ENCODE measurements at regions not wholly inside any gene's neighbourhood (a gene's known extent, or its start where the extent isn't known, plus 50 kb on each side); places are given as distances from the start of the nearest gene placed in this dataset.

- Histone ChIP-seq H2BK120ac (replicated peaks; ENCODE audit: low read depth, low read length) (no peak overlapping the region), H3K9me3 (ENCODE audit: insufficient read depth in 2 of 2, low read depth in 1 of 2, low read length in 1 of 2) (no peaks in the 10 kb centered on the region), H4K5ac (ENCODE audit: insufficient read length, low read depth, low read length) (no peak overlapping the region), H4K91ac (replicated peaks; ENCODE audit: insufficient read length, low read length) (no peak overlapping the region), H2AK5ac (ENCODE audit: low read depth, low read length) (no peak overlapping the region), H3K14ac (ENCODE audit: insufficient read length) (no peak overlapping the region), H3K9ac (replicated peaks in 1 of 4; ENCODE audit: extremely low read depth in 1 of 4, low read depth in 3 of 4, low read length in 3 of 4) (no peak overlapping the region), H2BK12ac (ENCODE audit: low read depth, low read length) (no peak overlapping the region), H3K4ac (replicated peaks; ENCODE audit: insufficient read length, low read depth, low read length) (no peak overlapping the region), H3K79me2 (ENCODE audit: control insufficient read depth in 1 of 2, insufficient read depth in 2 of 2, low read length in 2 of 2) (no peaks in the 10 kb centered on the region), H2BK20ac (ENCODE audit: low read length) (no peak overlapping the region), H2AFZ (ENCODE audit: low read length) (no peak overlapping the region), H3K4me3 (ENCODE audit: extremely low read depth in 1 of 4, insufficient read depth in 2 of 4, low read depth in 3 of 4, low read length in 4 of 4) (no peak overlapping the region), H3K79me1 (ENCODE audit: low read depth, low read length) (no peaks in the 10 kb centered on the region), H2BK15ac (ENCODE audit: low read length) (no peak overlapping the region), H3K18ac (ENCODE audit: extremely low read depth, low read length) (no peak overlapping the region), H3K4me1 (replicated peaks in 1 of 4; ENCODE audit: control insufficient read depth in 3 of 4, insufficient read depth in 4 of 4, low read length in 3 of 4) (no peaks in the 10 kb centered on the region), H3K4me2 (ENCODE audit: insufficient read depth in 1 of 2, low read depth in 2 of 2, low read length in 2 of 2) (no peak overlapping the region), H4K20me1 (replicated peaks in 1 of 2; ENCODE audit: control insufficient read depth in 1 of 2, insufficient read depth in 2 of 2, low read length in 2 of 2) (no peaks in the 10 kb centered on the region), H3K36me3 (ENCODE audit: control insufficient read depth in 2 of 4, insufficient read depth in 4 of 4, low read length in 3 of 4) (no peaks in the 10 kb centered on the region), H2BK5ac (ENCODE audit: low read depth, low read length) (no peak overlapping the region), H3K27me3 (replicated peaks in 1 of 4; ENCODE audit: control insufficient read depth in 3 of 4, extremely low read depth in 1 of 4, insufficient read depth in 3 of 4, low read length in 3 of 4) (no peaks in the 10 kb centered on the region), H3K56ac (replicated peaks; ENCODE audit: insufficient read length, low read depth, low read length) (no peak overlapping the region), H3K27ac (ENCODE audit: low read depth, low read length) (no peak overlapping the region), H4K8ac (ENCODE audit: extremely low read depth, insufficient read depth, low read length) (no peak overlapping the region), H3K23ac (ENCODE audit: insufficient read length) (no peak overlapping the region), H3K23me2 (ENCODE audit: low read depth, low read length) (no peaks in the 10 kb centered on the region)
- no peak for FAIRE-seq
- no peak for DNase-seq (ENCODE audit: low read depth in 1 of 2, low spot score in 2 of 2)
- POLR2A ChIA-PET (ENCODE audit: partially characterized antibody) = no interaction called here
- WGBS, 2 experiments (ENCODE audit: extremely low coverage in 1 of 2, insufficient coverage in 1 of 2, insufficient read length in 1 of 2, insufficient replicate concordance in 2 of 2, low coverage in 1 of 2, low lambda C conversion rate in 2 of 2, missing lambda C conversion rate in 1 of 2) = 89% methylated on average over 4 of the region's 4 CpGs; no CpG with 5 or more reads in 1 of the 2 experiments
- CTCF ChIA-PET (ENCODE audit: partially characterized antibody) = interaction anchor here (0.9 to 1.4 kb wide), 2 partner anchors 8 to 223 kb away, joined by 3 read pairs; no protein-coding TSS in a partner anchor
- TF ChIP-seq CEBPB (IDR thresholded peaks at IDR 0.05; ENCODE audit: low read depth, low read length) (no peak), EGR1 (IDR thresholded peaks at IDR 0.05; ENCODE audit: borderline replicate concordance, low read depth, low read length) (no peak)
These were observed 210.3 kb downstream of the PTEN start for GRCh38 chr10:88073682-88074081.

Measured in H1 (cell line).